Heart right ventricle (tissue), 16 donors: ENCODE measurements at regions not wholly inside any gene's neighbourhood (a gene's known extent, or its start where the extent isn't known, plus 50 kb on each side); places are given as distances from the start of the nearest gene placed in this dataset.
"Not testable (repeated sequence)": the region's sequence is repeated elsewhere in the genome, so short reads cannot be mapped to it uniquely, and the experiment has no call there.

Experiments used
- ATAC-seq, 8 donors: fragments of 200-7000 bp; cut with Tn5 transposase; one replicate each; pipeline ENCODE4 v1.9.1; 2020; ENCODE audit warnings: mild to moderate bottlenecking in 8 of 8, moderate library complexity in 8 of 8, moderate number of reproducible peaks in 1 of 8
- DNase-seq, 2 donors: peaks; one replicate each; pipeline ENCODE4 v3.0.0-alpha.2; 2020
- H3K27ac ChIP-seq, 10 donors: fragments of 200-600 bp; sonication (generic) in 2 of 10; one replicate each; pipeline versions ENCODE4 v1.5.0 to v1.8.0; 2020 to 2022; ENCODE audit warnings: mild to moderate bottlenecking in 3 of 10
- H3K27me3 ChIP-seq, 7 donors: fragments of 200-600 bp; one replicate each; pipeline ENCODE4 v1.8.0; 2021 to 2022; ENCODE audit warnings: mild to moderate bottlenecking in 2 of 7
- H3K36me3 ChIP-seq, 9 donors: fragments of 200-600 bp; sonication (generic) in 1 of 9; one replicate each; pipeline versions ENCODE4 v1.5.0 to v1.8.0; 2020 to 2022; ENCODE audit warnings: mild to moderate bottlenecking in 2 of 9
- H3K4me1 ChIP-seq, 9 donors: fragments of 200-600 bp; sonication (generic) in 1 of 9; one replicate each; pipeline versions ENCODE4 v1.5.0 to v1.8.0; 2020 to 2022; ENCODE audit warnings: mild to moderate bottlenecking in 4 of 9
- H3K4me3 ChIP-seq, 10 donors: fragments of 200-600 bp; sonication (generic) in 2 of 10; one replicate each; pipeline versions ENCODE4 v1.5.0 to v1.8.0; 2020 to 2022; ENCODE audit warnings: mild to moderate bottlenecking in 7 of 10, moderate library complexity in 2 of 10
- H3K9me3 ChIP-seq, 11 donors: fragments of 200-600 bp in 10 of 11; sonication (generic) in 2 of 11; one replicate each; pipeline versions ENCODE4 v1.5.0 to v1.8.0; 2013 to 2022; ENCODE audit warnings: mild to moderate bottlenecking in 2 of 11, control low read depth in 1 of 11, moderate library complexity in 1 of 11
- WGBS, 2 donors: extraction: QIAGEN DNeasy Blood & Tissue Kit; methylation state at CpG; one replicate each; pipeline ENCODE4 v1.1.7; 2013; ENCODE audit warnings: inconsistent platforms in 1 of 2; 5-methylcytosine and 5-hydroxymethylcytosine counted together
- intact Hi-C, 10 donors: fragments of 100-400 bp; cut with DNase I; formaldehyde crosslinking; loops; one replicate each; pipeline versions ENCODE4 v1.11.1 to v1.14.2; 2022
- TF ChIP-seq, protein P1 (sequence below), 9 donors: fragments of 200-600 bp; sonication (generic) in 2 of 9; IDR thresholded peaks; one replicate each; pipeline versions ENCODE4 v1.5.0 to v1.8.0; 2021 to 2022; ENCODE audit warnings: antibody characterized with exemption in 9 of 9, mild to moderate bottlenecking in 5 of 9, moderate library complexity in 1 of 9
- donor health status: Arrhythmogenic right ventricular cardiomyopathy.
- donor health status: ischemic (EF 13 %, LVEDD 7.1; RV severe dilation, severe dysfunction).
- donor health status: healthy with polysubstance abuse.
- donor health status: DM: no; HTN: yes; CAD: no.
- donor health status: DM: no; HTN: no; CAD: no.
- donor health status: ischemic (EF 25% LVEDD 6.9; RV normal size, moderate dysfunction).
- donor health status: ischemic (EF 25% LVEDD 5.7; RV mildly dilated, moderate dysfunction).
- donor health status: healthy.
- donor health status: DM: yes; HTN: yes; CAD: no.
- donor health status: Ischemic cardiomyopathy.
- donor health status: ischemic (EF 35%, LVEDD 5.7; RV mildly dilated, moderate dysfunction).
- donor health status: nonischemic (EF 11% LVEDD 7.7; RV severe dilation, severe dysfunction).
- donor health status: DM: yes; HTN: yes; CAD: no.
- donor health status: PGD.
- donor health status: ischemic (EF 29% LVEDD 5.4; RV normal size, mild dysfunction).
- donor health status: nonischemic (EF 23%, LVEDD 6.1; RV moderate dilation, normal function).

DNA sequence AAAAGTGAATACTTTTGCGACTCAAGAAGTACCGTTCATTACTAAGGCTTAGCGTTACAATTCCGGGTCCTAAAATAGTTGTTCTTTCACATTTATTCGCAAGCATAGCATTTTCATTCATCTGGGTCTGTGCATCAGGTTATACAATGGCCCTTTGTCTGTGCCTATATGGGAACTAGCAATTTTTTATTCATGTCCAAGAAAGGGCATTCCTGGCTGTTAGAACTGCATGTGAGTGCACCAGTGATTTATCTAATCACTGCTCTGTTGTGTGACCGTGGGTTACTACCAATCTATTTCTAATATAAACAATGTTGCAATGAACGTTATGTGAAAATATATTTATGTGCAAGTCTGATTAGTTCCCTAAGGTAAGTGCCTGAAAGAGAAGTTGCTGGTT, 63.8 kb downstream of the SPANXA1 start:
- H3K4me3 ChIP-seq, H3K9me3 ChIP-seq, H3K27me3 ChIP-seq, H3K27ac ChIP-seq, H3K4me1 ChIP-seq, ATAC-seq, H3K36me3 ChIP-seq, intact Hi-C loops, DNase-seq: not testable (repeated sequence)
- 90% methylated on average over 3 of the region's 7 CpGs; no CpG with 5 or more reads in 1 of the 2 donors for WGBS, 2 donors

DNA sequence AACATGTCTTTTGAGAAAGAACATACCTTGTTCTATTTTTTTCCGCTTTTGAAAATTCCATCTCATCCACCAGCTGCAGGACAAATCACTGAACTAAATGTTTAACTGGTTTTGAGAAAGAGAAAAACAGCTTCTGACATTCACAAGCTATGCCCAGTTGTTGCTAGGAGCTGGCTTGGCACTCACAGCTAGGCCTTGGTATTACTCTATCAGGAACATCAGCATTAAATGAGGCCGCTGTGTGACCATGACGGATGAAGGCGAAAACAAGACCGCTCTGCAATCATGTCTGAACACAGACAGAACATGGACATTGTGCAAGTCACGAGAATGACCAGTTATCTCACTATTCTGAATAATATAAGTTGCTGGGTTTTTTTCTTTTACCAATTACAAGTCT, 108.8 kb downstream of the SPANXA1 start:
- H3K4me1 ChIP-seq, H3K27me3 ChIP-seq, H3K9me3 ChIP-seq, intact Hi-C loops, DNase-seq, H3K27ac ChIP-seq, ATAC-seq, H3K36me3 ChIP-seq, H3K4me3 ChIP-seq: not testable (repeated sequence)
- 100% methylated on average over 2 of the region's 6 CpGs; no CpG with 5 or more reads in 1 of the 2 donors for WGBS, 2 donors

DNA sequence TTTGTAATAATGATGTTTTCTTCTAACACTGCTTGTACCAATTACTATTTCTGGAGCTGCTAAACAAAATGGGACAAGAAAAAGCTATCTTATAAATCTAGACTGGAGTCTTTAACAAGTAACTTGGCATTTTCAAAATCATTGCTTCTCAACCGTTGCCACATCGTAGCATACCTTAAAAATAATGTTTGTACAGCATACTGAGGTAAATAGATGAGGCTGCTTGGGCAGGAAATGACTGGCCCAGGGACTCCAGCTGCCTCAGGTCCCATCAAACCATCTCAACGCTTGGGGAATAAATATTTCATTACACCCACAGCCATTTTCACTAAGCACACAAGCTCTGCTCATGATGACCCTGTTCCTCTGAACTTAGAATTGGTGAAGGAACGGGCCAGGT, 115.1 kb downstream of the SPANXA1 start:
- ATAC-seq (no peak), DNase-seq (no peak)
- intact Hi-C loops = no loop called here
- no peaks in the 10 kb centered on the region for H3K36me3 ChIP-seq
- H3K4me3 ChIP-seq = no peak overlapping the region
- no peak overlapping the region for H3K27ac ChIP-seq
- 73 to 79% methylated on average over 4 of the region's 4 CpGs for WGBS, 2 donors
- H3K27me3 ChIP-seq = no peaks in the 10 kb centered on the region
- TF ChIP-seq, protein P1, sequence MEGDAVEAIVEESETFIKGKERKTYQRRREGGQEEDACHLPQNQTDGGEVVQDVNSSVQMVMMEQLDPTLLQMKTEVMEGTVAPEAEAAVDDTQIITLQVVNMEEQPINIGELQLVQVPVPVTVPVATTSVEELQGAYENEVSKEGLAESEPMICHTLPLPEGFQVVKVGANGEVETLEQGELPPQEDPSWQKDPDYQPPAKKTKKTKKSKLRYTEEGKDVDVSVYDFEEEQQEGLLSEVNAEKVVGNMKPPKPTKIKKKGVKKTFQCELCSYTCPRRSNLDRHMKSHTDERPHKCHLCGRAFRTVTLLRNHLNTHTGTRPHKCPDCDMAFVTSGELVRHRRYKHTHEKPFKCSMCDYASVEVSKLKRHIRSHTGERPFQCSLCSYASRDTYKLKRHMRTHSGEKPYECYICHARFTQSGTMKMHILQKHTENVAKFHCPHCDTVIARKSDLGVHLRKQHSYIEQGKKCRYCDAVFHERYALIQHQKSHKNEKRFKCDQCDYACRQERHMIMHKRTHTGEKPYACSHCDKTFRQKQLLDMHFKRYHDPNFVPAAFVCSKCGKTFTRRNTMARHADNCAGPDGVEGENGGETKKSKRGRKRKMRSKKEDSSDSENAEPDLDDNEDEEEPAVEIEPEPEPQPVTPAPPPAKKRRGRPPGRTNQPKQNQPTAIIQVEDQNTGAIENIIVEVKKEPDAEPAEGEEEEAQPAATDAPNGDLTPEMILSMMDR (IDR thresholded peaks at IDR 0.05) = no peak
- H3K9me3 ChIP-seq = no peaks in the 10 kb centered on the region
- H3K4me1 ChIP-seq = no peaks in the 10 kb centered on the region

DNA sequence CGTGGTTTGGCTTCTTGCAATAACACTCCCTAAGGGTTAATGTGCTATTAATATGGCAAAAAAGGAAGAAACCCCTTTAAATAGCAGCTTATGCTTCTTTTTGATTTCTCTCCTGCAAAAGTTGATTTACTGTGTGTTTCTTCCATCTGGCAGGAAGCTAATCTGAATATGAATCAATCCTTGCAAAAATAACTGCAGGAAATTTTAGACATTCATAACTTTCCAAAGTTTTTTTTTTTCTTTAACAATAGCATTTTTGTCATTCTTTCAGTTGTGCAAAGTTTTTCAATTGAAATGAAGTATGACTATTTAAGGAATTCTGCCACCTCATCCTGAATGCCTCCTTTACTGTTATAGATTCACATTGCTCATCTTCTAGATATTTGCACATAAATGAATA, 115.6 kb downstream of the SPANXA1 start:
- Histone ChIP-seq H3K27me3 (no peaks in the 10 kb centered on the region), H3K4me1 (no peaks in the 10 kb centered on the region), H3K27ac (no peak overlapping the region), H3K4me3 (no peak overlapping the region), H3K36me3 (no peaks in the 10 kb centered on the region), H3K9me3 (no peaks in the 10 kb centered on the region)
- WGBS, 2 donors = 25 to 41% methylated on average over 1 of the region's 1 CpG
- intact Hi-C loops = no loop called here
- ATAC-seq (no peak), DNase-seq (no peak)
- TF ChIP-seq, protein P1 (IDR thresholded peaks at IDR 0.05) = no peak

DNA sequence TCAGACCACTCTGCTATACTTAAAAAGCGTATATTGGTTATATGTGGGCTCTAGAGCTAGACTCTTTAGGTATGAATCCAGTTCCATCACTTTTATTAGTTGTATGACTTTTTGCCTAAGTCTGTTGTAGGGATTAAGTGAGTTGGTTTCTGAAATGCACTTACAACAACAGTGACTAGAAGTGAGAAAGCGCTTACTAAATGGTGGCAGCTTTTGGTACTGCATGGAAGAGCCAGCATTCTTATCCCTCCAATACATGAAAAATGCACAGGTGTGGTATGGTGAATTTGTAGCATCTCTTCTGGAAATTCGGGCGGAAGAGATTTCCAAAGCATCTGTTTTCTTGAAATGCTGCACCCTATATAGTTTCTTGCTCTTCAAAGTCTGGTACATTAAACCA, 117.1 kb downstream of the SPANXA1 start:
- TF ChIP-seq, protein P1 (IDR thresholded peaks at IDR 0.05) = peak in 2 of 9 donors; percentile 6 to 42
- no peak for DNase-seq
- ATAC-seq = no peak
- H3K36me3 ChIP-seq = no peaks in the 10 kb centered on the region
- intact Hi-C loops = no loop called here
- H3K27me3 ChIP-seq = no peaks in the 10 kb centered on the region
- H3K27ac ChIP-seq = no peak overlapping the region
- H3K4me3 ChIP-seq = no peak overlapping the region
- H3K9me3 ChIP-seq = no peaks in the 10 kb centered on the region
- WGBS, 2 donors = 91% methylated on average over 4 of the region's 4 CpGs
- no peaks in the 10 kb centered on the region for H3K4me1 ChIP-seq

DNA sequence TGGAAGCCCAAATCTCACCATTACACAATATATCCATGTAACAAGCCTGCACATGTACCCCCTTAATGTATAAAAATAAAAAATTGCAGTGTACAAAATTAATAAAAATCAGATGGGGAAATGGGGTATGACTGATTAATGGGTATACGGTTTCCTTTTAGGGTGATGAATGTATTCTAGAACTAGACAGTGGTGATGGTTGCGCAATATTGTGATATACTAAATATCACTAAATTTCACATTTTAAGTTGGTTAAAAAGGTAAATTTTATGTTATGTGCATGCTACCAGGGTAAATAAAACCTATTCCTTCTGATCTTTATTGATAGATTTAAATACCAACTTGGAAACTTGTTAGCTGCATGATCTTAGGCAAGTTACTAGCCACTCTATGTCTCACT, 129.4 kb downstream of the SPANXA1 start:
- peaks cover 0 to 28% (median 0%) of the 10 kb centered on the region in 11 donors for H3K9me3 ChIP-seq
- DNase-seq = no peak
- ATAC-seq = no peak
- H3K4me3 ChIP-seq = no peak overlapping the region
- 94 to 98% methylated on average over 2 of the region's 2 CpGs for WGBS, 2 donors
- H3K27me3 ChIP-seq = no peaks in the 10 kb centered on the region
- no peaks in the 10 kb centered on the region for H3K4me1 ChIP-seq
- TF ChIP-seq, protein P1 (IDR thresholded peaks at IDR 0.05) = no peak
- no peaks in the 10 kb centered on the region for H3K36me3 ChIP-seq
- H3K27ac ChIP-seq = no peak overlapping the region
- intact Hi-C loops = no loop called here
